HG03439 (cell line): ENCODE measurements at regions not wholly inside any gene's neighbourhood (a gene's known extent, or its start where the extent isn't known, plus 50 kb on each side); places are given as distances from the start of the nearest gene placed in this dataset.

Experiments used
- ATAC-seq: cut with Tn5 transposase; IDR thresholded peaks from one replicate; pipeline ENCODE4 v1.9.1; 2021; ENCODE audit warnings: mild to moderate bottlenecking, moderate library complexity; ENCODE audit not compliant: unreplicated experiment

GRCh38 chr16:85320677-85321385 lies 208.6 kb upstream of the CIBAR2 start:
- ATAC-seq, result no peak

- no peak for ATAC-seq
These were observed 209.4 kb upstream of the CIBAR2 start for GRCh38 chr16:85321509-85322271.

- ATAC-seq, result no peak
These were observed 211.1 kb upstream of the CIBAR2 start for GRCh38 chr16:85323230-85323960.

- no peak for ATAC-seq
These were observed 211.6 kb upstream of the CIBAR2 start for GRCh38 chr16:85323961-85324253.

- ATAC-seq, result no peak
These were observed 212.2 kb upstream of the CIBAR2 start for GRCh38 chr16:85324488-85324887.

- no peak for ATAC-seq
These were observed 214.0 kb upstream of the CIBAR2 start for GRCh38 chr16:85326113-85326793.

GRCh38 chr16:85326794-85327181 lies 214.5 kb upstream of the CIBAR2 start:
- ATAC-seq, result no peak

GRCh38 chr16:85327731-85328675 lies 215.7 kb upstream of the CIBAR2 start:
- no peak for ATAC-seq

- no peak for ATAC-seq
These were observed 216.4 kb upstream of the CIBAR2 start for GRCh38 chr16:85328676-85329058.

- no peak for ATAC-seq
These were observed 217.0 kb upstream of the CIBAR2 start for GRCh38 chr16:85329059-85329812.

- no peak for ATAC-seq
These were observed 217.9 kb upstream of the CIBAR2 start for GRCh38 chr16:85330006-85330693.

- ATAC-seq, result no peak
These were observed 218.5 kb upstream of the CIBAR2 start for GRCh38 chr16:85330694-85331188.

GRCh38 chr16:85331688-85332087 lies 219.4 kb upstream of the CIBAR2 start:
- ATAC-seq, result no peak

- ATAC-seq, result no peak
These were observed 219.9 kb upstream of the CIBAR2 start for GRCh38 chr16:85332175-85332574.

- no peak for ATAC-seq
These were observed 221.1 kb upstream of the CIBAR2 start for GRCh38 chr16:85333337-85333736.

- no peak for ATAC-seq
These were observed 221.7 kb upstream of the CIBAR2 start for GRCh38 chr16:85333744-85334640.

GRCh38 chr16:85334718-85335583 lies 222.7 kb upstream of the CIBAR2 start:
- no peak for ATAC-seq
